PC-3 (cell line): ENCODE measurements at regions not wholly inside any gene's neighbourhood (a gene's known extent, or its start where the extent isn't known, plus 50 kb on each side); places are given as distances from the start of the nearest gene placed in this dataset.

ENCODE experiments used
- ATAC-seq: fragments of 200-7000 bp; cut with Tn5 transposase; 2 replicates; pipeline ENCODE4 v1.9.1; 2020; ENCODE audit warnings: mild to moderate bottlenecking, moderate library complexity
- BruUV-seq: library from RNA; stranded (reverse); fragments of 400-500 nt; replicated peaks from 2 replicates; lab custom pipeline; 2021; lab: Mats Ljungman, UMichigan
- CTCF ChIA-PET: fragments of 300-600 bp; sonication (Branson Sonifier 250); formaldehyde crosslinking; loops from one replicate; lab custom pipeline; 2022; ENCODE audit warnings: antibody characterized with exemption; lab: Charles Lee
- POLR2A ChIA-PET: fragments of 300-600 bp; sonication (Branson Sonifier 250); formaldehyde crosslinking; loops from one replicate; lab custom pipeline; 2022; ENCODE audit warnings: antibody characterized with exemption; ENCODE audit not compliant: unreplicated experiment; lab: Charles Lee
- DNase-seq: peaks from one replicate; pipeline ENCODE4 v3.0.0-alpha.2; 2015
- H2AFZ ChIP-seq: fragments of 300-600 bp; sonication (generic); 2 replicates; pipeline ENCODE4 v1.6.0; 2016; ENCODE audit warnings: antibody characterized with exemption, low read length
- H3F3A ChIP-seq: fragments of 300-600 bp; sonication (generic); one replicate; pipeline ENCODE4 v1.6.0; 2017; ENCODE audit warnings: antibody characterized with exemption, low read length, control low read depth, mild to moderate bottlenecking; ENCODE audit not compliant: unreplicated experiment
- H3K27ac ChIP-seq: fragments of 300-600 bp; sonication (generic); 2 replicates; pipeline ENCODE4 v1.5.1; 2016; ENCODE audit warnings: mild to moderate bottlenecking, low read length
- H3K27me3 ChIP-seq: fragments of 300-600 bp; sonication (generic); 2 replicates; pipeline ENCODE4 v1.6.1; 2016; ENCODE audit warnings: low read length, mixed read lengths
- H3K36me3 ChIP-seq: fragments of 300-600 bp; sonication (generic); 2 replicates; pipeline ENCODE4 v1.6.1; 2016; ENCODE audit warnings: low read depth, mixed run types, low read length, mixed read lengths
- H3K4me1 ChIP-seq: fragments of 300-600 bp; sonication (generic); 2 replicates; pipeline ENCODE4 v1.5.1; 2016; ENCODE audit warnings: low read length; ENCODE audit not compliant: insufficient read depth
- H3K4me2 ChIP-seq: fragments of 300-600 bp; sonication (generic); 2 replicates; pipeline ENCODE4 v1.6.0; 2016; ENCODE audit warnings: low read length
- H3K4me3 ChIP-seq: fragments of 300-600 bp; sonication (generic); 2 replicates; pipeline ENCODE4 v1.5.1; 2016; ENCODE audit warnings: mild to moderate bottlenecking, low read length, mixed read lengths
- H3K79me2 ChIP-seq: fragments of 300-600 bp; sonication (generic); 2 replicates; pipeline ENCODE4 v1.6.1; 2017; ENCODE audit warnings: low read length, mixed read lengths
- H3K9ac ChIP-seq: fragments of 300-600 bp; sonication (generic); 2 replicates; pipeline ENCODE4 v1.6.0; 2016; ENCODE audit warnings: mild to moderate bottlenecking, low read length
- H3K9me2 ChIP-seq: fragments of 300-600 bp; sonication (generic); replicated peaks from 2 replicates; pipeline ENCODE4 v1.6.1; 2016; ENCODE audit warnings: mixed run types, low read length, mixed read lengths
- H3K9me3 ChIP-seq: fragments of 300-600 bp; sonication (generic); 2 replicates; pipeline ENCODE4 v1.6.1; 2016; ENCODE audit warnings: low read length, mixed read lengths
- H4K20me1 ChIP-seq: fragments of 300-600 bp; sonication (generic); 2 replicates; pipeline ENCODE4 v1.6.1; 2016; ENCODE audit warnings: low read length, mixed read lengths
- CTCF ChIP-seq: fragments of 300-600 bp; sonication (generic); conservative IDR thresholded peaks from 2 replicates; pipeline ENCODE4 v1.5.1; 2017; ENCODE audit warnings: antibody characterized with exemption, low read depth, mild to moderate bottlenecking, low read length
- EZH2 ChIP-seq: fragments of 300-600 bp; sonication (generic); IDR thresholded peaks from one replicate; pipeline ENCODE4 v1.6.1; 2017; ENCODE audit warnings: antibody characterized with exemption, mild to moderate bottlenecking, low read length; ENCODE audit not compliant: unreplicated experiment
- EZH2phosphoT487 ChIP-seq: fragments of 300-600 bp; sonication (generic); IDR thresholded peaks from 2 replicates; pipeline ENCODE4 v1.6.1; 2018; ENCODE audit warnings: mild to moderate bottlenecking, antibody characterized with exemption, low read length, borderline replicate concordance
- intact Hi-C: fragments of 100-400 bp; cut with micrococcal nuclease; formaldehyde crosslinking; loops from 2 replicates; pipeline ENCODE4 v1.9.0; 2023

DNA sequence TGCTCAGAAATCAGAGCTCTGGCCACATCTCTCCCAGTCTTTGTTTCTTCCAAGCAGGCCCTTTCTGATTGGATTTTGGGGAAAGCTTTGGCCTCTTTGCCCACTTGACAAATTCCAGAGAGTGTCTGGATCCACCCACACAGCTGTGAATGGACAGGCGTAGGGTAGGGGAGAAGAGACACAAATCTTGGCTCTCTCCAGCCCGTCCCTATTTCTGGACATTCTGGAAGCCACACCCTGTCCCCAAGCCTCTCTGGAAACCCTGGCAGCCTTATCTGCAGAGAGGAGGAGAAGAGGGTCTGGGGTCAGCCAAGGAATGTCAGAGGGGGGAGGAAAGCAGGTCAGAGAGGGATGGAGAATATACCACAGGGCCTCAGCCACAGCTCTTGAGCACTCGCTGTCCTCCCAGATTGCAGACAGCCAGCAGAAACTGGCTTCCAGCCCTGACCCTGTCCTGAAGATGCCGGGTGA lies 59.5 kb upstream of the WNT11 start:
- no peaks in the 10 kb centered on the region for H3K9me3 ChIP-seq
- no peak overlapping the region for H3K9ac ChIP-seq
- no peak overlapping the region for H2AFZ ChIP-seq
- DNase-seq (no peak), ATAC-seq (peak; percentile 4; the same call in 1 of the 2 replicates)
- intact Hi-C loops = loop anchor here (1.0 kb wide), 1 partner anchor 31 kb away; no protein-coding TSS in a partner anchor
- H3K36me3 ChIP-seq = no peaks in the 10 kb centered on the region
- H3K4me1 ChIP-seq = peaks cover 17% of the 10 kb centered on the region
- no peak for TF ChIP-seq EZH2
- TF ChIP-seq CTCF = no peak
- no peak for TF ChIP-seq EZH2phosphoT487
- peak overlapping the region; percentile 67; the same call in 1 of the 2 replicates for H3K4me2 ChIP-seq
- H3K9me2 ChIP-seq = no peaks in the 10 kb centered on the region
- 0 out of 2 replicates have a peak, but pooled peaks cover 3% of the 10 kb centered on the region for H3K27me3 ChIP-seq
- no peak overlapping the region for H3K4me3 ChIP-seq
- CTCF ChIA-PET = no interaction called here
- BruUV-seq = no TSS peak
- H3K79me2 ChIP-seq = no peaks in the 10 kb centered on the region
- H4K20me1 ChIP-seq = no peaks in the 10 kb centered on the region
- no peaks in the 10 kb centered on the region for H3F3A ChIP-seq
- POLR2A ChIA-PET = no interaction called here
- H3K27ac ChIP-seq = 0 out of 2 replicates have a peak overlapping the region, but pooled peaks have one; percentile 1

GRCh38 chr11:76263657-76264056 lies 57.4 kb upstream of the WNT11 start:
- BruUV-seq = no TSS peak

More at GRCh38 chr11:76263657-76264056, 57.4 kb upstream of the WNT11 start:
- intact Hi-C loops = no loop called here
- Histone ChIP-seq H3K4me1 (peaks cover 28% of the 10 kb centered on the region), H3K9me2 (no peaks in the 10 kb centered on the region), H3K27me3 (peaks cover 8% of the 10 kb centered on the region; the same call in 1 of the 2 replicates), H3K36me3 (no peaks in the 10 kb centered on the region), H4K20me1 (no peaks in the 10 kb centered on the region), H3K9ac (no peak overlapping the region), H3F3A (no peaks in the 10 kb centered on the region), H3K4me3 (no peak overlapping the region), H3K27ac (no peak overlapping the region), H3K79me2 (no peaks in the 10 kb centered on the region), H2AFZ (no peak overlapping the region), H3K4me2 (no peak overlapping the region), H3K9me3 (no peaks in the 10 kb centered on the region)
- DNase-seq (no peak), ATAC-seq (no peak)
- ChIA-PET POLR2A (no interaction called here), CTCF (no interaction called here)
- TF ChIP-seq EZH2phosphoT487 (no peak), EZH2 (no peak), CTCF (no peak)
